Right lobe of liver (tissue), 6 donors: ENCODE measurements at regions not wholly inside any gene's neighbourhood (a gene's known extent, or its start where the extent isn't known, plus 50 kb on each side); places are given as distances from the start of the nearest gene placed in this dataset.

ENCODE experiments used
- ATAC-seq, 4 donors: fragments of 200-7000 bp; cut with Tn5 transposase; one replicate each; pipeline ENCODE4 v1.9.1; 2020; ENCODE audit warnings: mild to moderate bottlenecking in 4 of 4, moderate library complexity in 4 of 4
- DNase-seq, 3 donors: peaks; one replicate each; pipeline ENCODE4 v3.0.0-alpha.2; 2020
- H3K27ac ChIP-seq, 3 donors: fragments of 200-600 bp; one replicate each; pipeline ENCODE4 v1.8.0; 2022
- H3K27me3 ChIP-seq, 2 donors: fragments of 200-600 bp; one replicate each; pipeline ENCODE4 v1.8.0; 2022
- H3K36me3 ChIP-seq, 4 donors: fragments of 200-600 bp; sonication (generic) in 1 of 4; one replicate each; pipeline versions ENCODE4 v1.5.1 to v1.8.0; 2017 to 2022; ENCODE audit warnings: control low read depth in 1 of 4
- H3K4me1 ChIP-seq, 4 donors: fragments of 200-600 bp; sonication (generic) in 1 of 4; one replicate each; pipeline versions ENCODE4 v1.5.1 to v1.8.0; 2017 to 2022; ENCODE audit warnings: control low read depth in 1 of 4
- H3K4me3 ChIP-seq, 3 donors: fragments of 200-600 bp; one replicate each; pipeline ENCODE4 v1.8.0; 2022
- H3K9me3 ChIP-seq, 4 donors: fragments of 200-600 bp; sonication (generic) in 1 of 4; one replicate each; pipeline versions ENCODE4 v1.5.1 to v1.8.0; 2017 to 2022; ENCODE audit warnings: control low read depth in 1 of 4
- POLR2A ChIP-seq: fragments of 450-650 bp; IDR thresholded peaks from one replicate; pipeline ENCODE4 v1.6.1; 2017; ENCODE audit warnings: antibody characterized with exemption, mild to moderate bottlenecking
- WGBS: methylation state at CpG from one replicate; pipeline ENCODE4 v1.1.6; 2018; ENCODE audit warnings: low coverage, low lambda C conversion rate; ENCODE audit not compliant: insufficient coverage; ENCODE audit errors: missing lambda C conversion rate; 5-methylcytosine and 5-hydroxymethylcytosine counted together
- intact Hi-C, 2 donors: fragments of 100-400 bp; cut with DNase I; formaldehyde crosslinking; loops; one replicate each; pipeline versions ENCODE4 v1.11.2 to v1.14.1; 2022
- TF ChIP-seq, protein P1 (sequence below), 4 donors: fragments of 200-600 bp in 3 of 4; fragments of 450-650 bp in 1 of 4; IDR thresholded peaks; one replicate each; pipeline versions ENCODE4 v1.5.1 to v1.8.0; 2016 to 2022; ENCODE audit warnings: antibody characterized with exemption in 4 of 4, mild to moderate bottlenecking in 2 of 4
- donor health status: DM: no; HTN: yes; CAD: no.
- donor health status: DM: no; HTN: no; CAD: no.
- donor health status: DM: no; HTN: no; CAD: no.
- donor health status: DM: no; HTN: yes; CAD: no.
- donor health status: DM: no; HTN: yes; CAD: no.

DNA sequence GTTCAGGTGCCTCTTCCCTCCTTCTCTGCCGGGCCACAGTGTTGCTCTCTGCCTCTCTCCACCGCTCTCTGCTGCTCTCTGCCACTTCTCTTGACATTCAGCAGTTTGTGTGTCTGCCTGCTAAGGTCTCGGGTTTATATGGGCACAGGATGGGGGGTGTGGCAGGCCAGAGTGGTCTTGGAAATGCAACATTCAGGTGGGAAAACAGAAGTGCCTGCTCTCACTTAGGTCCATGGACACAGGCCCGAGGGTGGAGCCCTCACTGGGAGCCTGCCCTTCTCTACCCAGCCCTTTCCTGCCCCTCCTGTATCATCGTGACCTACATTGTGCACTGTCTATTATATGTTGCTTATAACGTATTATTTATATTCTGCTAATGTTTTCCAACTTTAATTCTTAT lies 120.8 kb upstream of the TMEM18 start:
- Histone ChIP-seq H3K27me3 (no peaks in the 10 kb centered on the region), H3K9me3 (no peaks in the 10 kb centered on the region), H3K27ac (no peak overlapping the region), H3K36me3 (no peaks in the 10 kb centered on the region), H3K4me3 (no peak overlapping the region), H3K4me1 (no peaks in the 10 kb centered on the region)
- TF ChIP-seq POLR2A = no peak
- TF ChIP-seq, protein P1, sequence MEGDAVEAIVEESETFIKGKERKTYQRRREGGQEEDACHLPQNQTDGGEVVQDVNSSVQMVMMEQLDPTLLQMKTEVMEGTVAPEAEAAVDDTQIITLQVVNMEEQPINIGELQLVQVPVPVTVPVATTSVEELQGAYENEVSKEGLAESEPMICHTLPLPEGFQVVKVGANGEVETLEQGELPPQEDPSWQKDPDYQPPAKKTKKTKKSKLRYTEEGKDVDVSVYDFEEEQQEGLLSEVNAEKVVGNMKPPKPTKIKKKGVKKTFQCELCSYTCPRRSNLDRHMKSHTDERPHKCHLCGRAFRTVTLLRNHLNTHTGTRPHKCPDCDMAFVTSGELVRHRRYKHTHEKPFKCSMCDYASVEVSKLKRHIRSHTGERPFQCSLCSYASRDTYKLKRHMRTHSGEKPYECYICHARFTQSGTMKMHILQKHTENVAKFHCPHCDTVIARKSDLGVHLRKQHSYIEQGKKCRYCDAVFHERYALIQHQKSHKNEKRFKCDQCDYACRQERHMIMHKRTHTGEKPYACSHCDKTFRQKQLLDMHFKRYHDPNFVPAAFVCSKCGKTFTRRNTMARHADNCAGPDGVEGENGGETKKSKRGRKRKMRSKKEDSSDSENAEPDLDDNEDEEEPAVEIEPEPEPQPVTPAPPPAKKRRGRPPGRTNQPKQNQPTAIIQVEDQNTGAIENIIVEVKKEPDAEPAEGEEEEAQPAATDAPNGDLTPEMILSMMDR (IDR thresholded peaks at IDR 0.05) = no peak
- DNase-seq (no peak), ATAC-seq (no peak)
- 34% methylated on average over 3 of the region's 6 CpGs for WGBS
- intact Hi-C loops = no loop called here

DNA sequence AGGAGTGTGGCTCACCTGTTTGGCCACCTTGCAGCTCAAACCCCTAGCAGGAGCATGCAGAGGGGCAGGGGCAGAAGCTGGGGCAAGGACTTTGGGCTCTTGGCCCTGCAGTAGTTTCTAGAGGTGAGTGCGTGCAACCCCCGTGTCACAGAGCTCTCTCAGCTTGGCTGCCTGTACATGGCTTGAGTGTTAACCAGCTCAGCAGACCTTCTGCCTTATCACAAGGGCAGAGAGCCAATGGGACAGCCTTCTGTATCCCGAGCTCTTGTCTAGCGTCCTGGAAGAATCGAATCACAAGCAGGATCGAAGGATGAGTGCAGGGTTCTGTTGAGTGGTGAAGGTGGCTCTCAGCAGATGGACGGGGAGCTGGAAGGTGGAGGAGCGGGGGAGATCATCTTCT lies 120.3 kb upstream of the TMEM18 start:
- Histone ChIP-seq H3K27me3 (no peaks in the 10 kb centered on the region), H3K27ac (no peak overlapping the region), H3K4me1 (no peaks in the 10 kb centered on the region), H3K36me3 (no peaks in the 10 kb centered on the region), H3K9me3 (no peaks in the 10 kb centered on the region), H3K4me3 (no peak overlapping the region)
- 40% methylated on average over 3 of the region's 8 CpGs for WGBS
- TF ChIP-seq, protein P1 (IDR thresholded peaks at IDR 0.05) = no peak
- TF ChIP-seq POLR2A = no peak
- ATAC-seq (no peak), DNase-seq (no peak)
- intact Hi-C loops = no loop called here

DNA sequence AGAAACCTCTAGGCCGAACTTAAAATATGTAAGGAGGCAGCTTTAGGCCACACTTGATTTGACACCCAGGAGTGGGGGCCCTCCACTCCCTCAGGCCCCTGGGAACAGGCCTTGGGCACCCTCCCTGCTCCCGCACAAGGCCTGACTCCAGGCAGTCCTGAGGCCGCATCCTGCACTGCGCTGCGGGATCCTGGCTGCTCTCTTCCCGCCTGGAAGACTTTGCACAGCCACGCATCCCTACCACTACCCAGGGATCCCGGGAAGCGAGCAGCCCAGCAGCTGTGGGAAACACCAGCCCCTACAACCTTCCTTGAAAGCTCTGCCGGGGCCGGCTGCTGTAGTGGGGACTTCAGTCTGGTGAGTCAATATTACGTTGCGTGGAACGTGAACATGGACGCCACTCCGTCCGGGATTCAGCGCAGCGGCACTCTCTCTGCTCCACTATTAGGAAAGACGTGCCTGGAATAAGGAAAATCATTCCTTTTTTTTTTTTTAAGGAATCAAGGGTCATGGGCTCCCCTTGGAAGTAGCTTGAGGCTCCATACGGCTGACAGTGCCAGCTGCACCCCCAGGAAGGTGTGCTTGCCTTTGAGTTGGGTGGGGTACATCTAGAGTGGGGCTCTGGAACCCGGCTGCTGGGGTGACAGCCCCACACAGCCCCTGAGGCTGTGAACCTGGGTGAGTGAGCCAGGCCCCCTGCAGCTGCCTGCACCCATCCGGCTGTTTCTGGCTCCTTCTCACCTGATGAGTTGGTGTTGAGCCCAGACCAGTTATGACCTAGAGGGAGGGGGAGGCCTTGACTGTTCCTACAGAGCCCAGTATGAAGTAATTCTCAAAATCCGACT lies 119.2 kb upstream of the TMEM18 start:
- no peaks in the 10 kb centered on the region for H3K9me3 ChIP-seq
- H3K4me1 ChIP-seq = no peaks in the 10 kb centered on the region
- intact Hi-C loops = no loop called here
- 54% methylated on average over 6 of the region's 24 CpGs for WGBS
- DNase-seq (no peak), ATAC-seq (peak in 1 of 4 donors; percentile 13)
- H3K27ac ChIP-seq = no peak overlapping the region
- no peaks in the 10 kb centered on the region for H3K36me3 ChIP-seq
- no peaks in the 10 kb centered on the region for H3K27me3 ChIP-seq
- H3K4me3 ChIP-seq = no peak overlapping the region
- TF ChIP-seq, protein P1 (IDR thresholded peaks at IDR 0.05) = no peak
- no peak for TF ChIP-seq POLR2A

DNA sequence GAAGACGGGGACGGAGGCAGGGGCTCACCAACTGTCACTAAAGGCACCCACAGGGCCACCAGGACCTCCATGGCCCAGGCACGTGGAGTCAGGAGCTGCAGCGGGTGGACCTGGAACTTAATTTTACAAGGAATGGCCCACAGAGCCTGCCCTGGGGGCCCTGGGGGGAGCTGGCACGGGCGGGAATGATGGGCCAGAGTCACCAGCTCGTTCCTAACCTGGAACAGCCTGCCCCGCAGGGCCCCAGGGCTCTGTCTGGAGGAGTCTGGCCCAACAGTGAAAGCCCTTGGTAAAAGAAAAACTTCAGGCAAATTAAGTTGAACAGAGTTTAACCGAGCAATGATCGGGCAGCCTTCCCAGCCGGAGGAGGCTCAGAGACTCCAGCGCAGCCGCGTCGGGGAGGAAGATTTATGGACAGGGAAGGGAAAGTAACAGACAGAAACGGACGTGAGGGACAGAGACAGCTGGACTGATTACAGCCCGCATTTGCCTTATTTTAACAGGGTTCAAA lies 118.4 kb upstream of the TMEM18 start:
- no peak overlapping the region for H3K27ac ChIP-seq
- DNase-seq (no peak), ATAC-seq (peak in 1 of 4 donors; percentile 31)
- no peak overlapping the region for H3K4me3 ChIP-seq
- H3K4me1 ChIP-seq = no peaks in the 10 kb centered on the region
- H3K36me3 ChIP-seq = no peaks in the 10 kb centered on the region
- WGBS = 76% methylated on average over 10 of the region's 18 CpGs
- intact Hi-C loops = no loop called here
- no peak for TF ChIP-seq POLR2A
- TF ChIP-seq, protein P1 (IDR thresholded peaks at IDR 0.05) = no peak
- H3K9me3 ChIP-seq = no peaks in the 10 kb centered on the region
- H3K27me3 ChIP-seq = no peaks in the 10 kb centered on the region
